ENCODE measurements at regions not wholly inside any gene's neighbourhood (a gene's known extent, or its start where the extent isn't known, plus 50 kb on each side); places are given as distances from the start of the nearest gene placed in this dataset.
"Not testable (repeated sequence)": the region's sequence is repeated elsewhere in the genome, so short reads cannot be mapped to it uniquely, and the experiment has no call there.

DNA sequence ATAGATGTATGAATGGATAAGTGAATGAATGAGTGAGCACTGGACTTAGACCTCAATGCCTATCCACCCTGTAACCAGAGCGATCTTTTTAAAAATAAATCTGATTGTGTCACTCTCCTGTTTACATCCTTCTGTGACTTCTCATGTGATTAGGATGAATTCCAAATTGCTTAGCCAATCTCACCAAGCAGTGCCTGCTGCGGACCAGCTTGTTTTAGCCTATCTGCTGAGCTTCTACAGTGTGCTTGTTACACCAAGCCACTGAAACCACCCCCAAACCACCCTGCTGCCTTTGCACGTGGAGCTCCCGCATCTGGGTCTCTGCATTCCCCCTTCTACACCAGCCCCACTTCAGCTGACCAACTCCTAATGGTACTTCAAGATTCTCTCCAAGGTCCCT is 265.4 kb downstream of the EN1 start:
- TF ChIP-seq, protein P1, sequence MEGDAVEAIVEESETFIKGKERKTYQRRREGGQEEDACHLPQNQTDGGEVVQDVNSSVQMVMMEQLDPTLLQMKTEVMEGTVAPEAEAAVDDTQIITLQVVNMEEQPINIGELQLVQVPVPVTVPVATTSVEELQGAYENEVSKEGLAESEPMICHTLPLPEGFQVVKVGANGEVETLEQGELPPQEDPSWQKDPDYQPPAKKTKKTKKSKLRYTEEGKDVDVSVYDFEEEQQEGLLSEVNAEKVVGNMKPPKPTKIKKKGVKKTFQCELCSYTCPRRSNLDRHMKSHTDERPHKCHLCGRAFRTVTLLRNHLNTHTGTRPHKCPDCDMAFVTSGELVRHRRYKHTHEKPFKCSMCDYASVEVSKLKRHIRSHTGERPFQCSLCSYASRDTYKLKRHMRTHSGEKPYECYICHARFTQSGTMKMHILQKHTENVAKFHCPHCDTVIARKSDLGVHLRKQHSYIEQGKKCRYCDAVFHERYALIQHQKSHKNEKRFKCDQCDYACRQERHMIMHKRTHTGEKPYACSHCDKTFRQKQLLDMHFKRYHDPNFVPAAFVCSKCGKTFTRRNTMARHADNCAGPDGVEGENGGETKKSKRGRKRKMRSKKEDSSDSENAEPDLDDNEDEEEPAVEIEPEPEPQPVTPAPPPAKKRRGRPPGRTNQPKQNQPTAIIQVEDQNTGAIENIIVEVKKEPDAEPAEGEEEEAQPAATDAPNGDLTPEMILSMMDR (IDR thresholded peaks at IDR 0.05; ENCODE audit: extremely low read depth, missing control alignments), result no peak
- DNase-seq (ENCODE audit: low spot score), result no peak

DNA sequence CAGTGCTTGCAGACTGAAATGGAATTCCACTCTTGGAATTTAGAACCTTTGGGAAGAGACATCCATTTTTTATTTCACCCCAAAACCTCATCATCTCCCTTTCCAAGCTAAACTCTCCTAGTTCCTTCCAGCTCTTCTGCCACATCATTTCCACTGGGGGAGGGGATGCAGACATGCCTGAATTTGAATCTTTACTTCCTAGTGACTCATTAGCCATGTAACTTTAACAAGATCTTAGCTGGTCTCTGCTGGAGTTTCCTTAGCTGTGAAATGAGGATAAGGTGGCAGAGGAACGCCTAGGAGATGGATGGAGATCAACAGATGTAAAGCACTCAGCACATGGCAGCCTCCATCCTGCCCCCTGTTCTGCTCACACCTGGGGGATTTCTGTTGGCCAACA is 266.8 kb downstream of the EN1 start:
- TF ChIP-seq, protein P1 (IDR thresholded peaks at IDR 0.05; ENCODE audit: extremely low read depth, missing control alignments), result no peak

DNA sequence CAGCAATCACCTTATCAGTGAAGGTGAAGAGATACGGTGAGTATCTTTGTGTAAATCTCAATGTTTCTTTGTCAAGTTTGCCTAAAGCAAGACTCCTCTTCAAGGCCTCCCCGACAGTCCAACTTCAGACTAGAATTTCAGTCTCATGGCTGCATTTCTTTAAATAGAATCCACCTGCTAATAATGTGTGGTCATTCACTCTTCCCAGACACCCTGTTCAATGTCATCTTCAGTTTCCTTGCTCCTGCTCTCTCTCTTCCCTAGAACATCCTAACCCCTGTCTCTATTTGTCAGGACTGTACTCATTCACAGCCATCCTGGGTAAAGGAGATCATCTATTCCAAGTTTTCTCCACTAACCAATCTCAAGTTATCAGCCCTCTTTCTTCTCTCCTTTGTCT is 267.3 kb downstream of the EN1 start:
- no peak for DNase-seq (ENCODE audit: low spot score)
- TF ChIP-seq, protein P1 (IDR thresholded peaks at IDR 0.05; ENCODE audit: extremely low read depth, missing control alignments), result no peak

More for the DNA sequence above, 266.8 kb downstream of the EN1 start:
- DNase-seq (ENCODE audit: low spot score), result no peak

DNA sequence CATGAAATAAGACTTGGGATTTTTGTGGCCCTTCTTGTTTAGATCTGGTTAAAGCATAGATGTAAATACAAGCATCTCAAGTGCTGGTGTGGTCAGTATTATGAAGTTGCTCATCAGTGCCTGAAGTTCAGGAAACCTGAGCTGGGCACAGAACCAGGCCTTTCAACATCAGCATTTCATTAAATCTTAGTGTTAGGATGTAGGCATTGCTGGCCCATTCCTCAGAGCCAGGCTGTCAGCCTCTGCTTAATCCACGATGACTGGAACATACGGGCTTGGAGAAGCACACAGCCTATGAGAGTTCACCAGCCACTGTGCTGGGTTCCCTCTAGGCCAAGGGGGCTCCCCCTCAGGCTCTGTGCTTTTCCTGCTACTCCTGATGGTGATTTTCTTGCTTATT is 270.2 kb downstream of the EN1 start:
- no peak for DNase-seq (ENCODE audit: low spot score)
- TF ChIP-seq, protein P1 (IDR thresholded peaks at IDR 0.05; ENCODE audit: extremely low read depth, missing control alignments), result no peak

DNA sequence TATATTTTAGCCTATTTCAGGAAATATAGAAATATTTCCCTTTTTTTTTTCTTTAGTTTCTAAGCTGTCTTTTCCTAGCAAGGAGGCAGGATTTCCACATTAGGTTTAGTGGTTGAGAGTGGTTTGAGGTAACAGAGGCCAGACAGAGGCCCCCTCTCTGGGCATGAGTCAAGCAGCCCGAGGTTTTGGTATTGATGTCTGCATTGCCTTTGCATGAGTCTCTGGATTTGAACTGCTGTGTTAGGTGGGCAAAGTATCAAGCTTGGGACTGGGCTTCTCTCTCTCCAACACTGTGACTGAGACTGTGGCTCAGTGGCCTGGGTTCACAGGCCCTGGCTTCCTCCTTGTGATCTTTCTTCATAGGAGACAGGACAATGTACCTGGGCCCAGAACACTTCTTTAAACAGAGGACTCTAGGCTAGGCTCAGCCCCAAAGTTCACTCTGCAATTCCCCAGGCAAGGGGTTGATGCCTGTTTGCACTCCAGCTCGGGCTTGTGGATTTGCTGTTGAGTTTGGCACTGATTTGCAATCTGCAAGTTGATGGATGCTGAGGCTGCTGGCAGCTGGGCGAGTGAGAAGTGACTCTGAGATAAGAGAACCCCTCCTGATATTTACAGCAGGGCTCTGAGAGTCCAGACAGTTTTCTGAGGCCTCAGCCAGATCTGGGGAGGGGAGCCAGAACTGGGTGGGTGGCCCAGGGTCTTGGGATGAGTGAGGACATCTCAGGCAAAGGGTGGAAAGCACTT is 271.2 kb downstream of the EN1 start:
- TF ChIP-seq, protein P1 (IDR thresholded peaks at IDR 0.05; ENCODE audit: extremely low read depth, missing control alignments), result no peak
- DNase-seq (ENCODE audit: low spot score), result no peak

DNA sequence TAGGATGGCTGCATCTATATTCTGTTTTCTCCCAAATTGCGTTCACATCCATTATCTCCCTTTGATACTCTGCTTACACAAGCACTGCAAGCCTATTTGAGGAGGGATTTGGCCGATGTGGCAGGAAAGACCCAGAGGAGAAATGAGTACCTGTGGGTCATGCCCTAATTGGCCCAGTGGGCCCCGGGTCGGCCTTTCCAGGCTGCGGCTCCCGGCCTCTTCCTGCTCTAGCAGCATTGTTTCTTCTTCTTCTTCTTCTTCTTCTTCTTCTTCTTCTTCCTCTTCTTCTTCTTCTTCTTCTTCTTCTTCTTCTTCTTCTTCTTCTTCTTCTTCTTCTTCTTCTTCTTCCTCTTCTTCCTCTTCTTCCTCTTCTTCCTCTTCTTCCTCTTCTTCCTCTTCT is 275.1 kb downstream of the EN1 start:
- not testable (repeated sequence) for DNase-seq (ENCODE audit: low spot score)

DNA sequence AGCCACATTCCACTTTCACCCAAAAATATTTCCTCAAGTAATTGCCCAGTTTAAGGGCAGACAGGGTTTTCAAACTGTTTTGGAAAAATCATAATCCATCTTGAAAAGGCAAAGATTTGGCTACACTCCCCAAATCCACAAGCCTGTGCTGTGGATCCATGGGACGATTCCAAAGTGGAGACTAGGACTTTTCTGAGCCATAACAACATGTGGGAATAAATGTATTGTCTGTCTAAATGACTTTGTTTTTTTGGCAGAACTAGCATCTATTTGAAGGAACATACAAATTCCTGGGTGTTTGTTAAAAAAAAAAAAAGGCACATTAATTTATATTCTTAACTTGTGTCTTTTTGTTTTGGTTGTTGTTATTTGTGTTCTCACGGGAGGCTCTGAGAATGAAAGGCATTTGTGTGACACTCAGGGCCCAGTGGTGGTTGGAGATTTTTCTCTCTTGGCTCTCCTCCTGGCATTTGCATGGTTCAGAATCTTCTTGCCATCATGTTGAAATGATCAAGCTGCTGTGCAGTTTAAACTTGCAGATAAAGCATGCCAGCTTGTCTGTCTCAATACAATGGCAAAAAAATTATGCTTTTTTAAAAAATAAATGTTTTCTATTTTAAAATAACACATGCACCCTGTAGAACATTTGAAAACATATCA is 277.4 kb downstream of the EN1 start:
- no peak for DNase-seq (ENCODE audit: low spot score)
- TF ChIP-seq, protein P1 (IDR thresholded peaks at IDR 0.05; ENCODE audit: extremely low read depth, missing control alignments), result no peak

DNA sequence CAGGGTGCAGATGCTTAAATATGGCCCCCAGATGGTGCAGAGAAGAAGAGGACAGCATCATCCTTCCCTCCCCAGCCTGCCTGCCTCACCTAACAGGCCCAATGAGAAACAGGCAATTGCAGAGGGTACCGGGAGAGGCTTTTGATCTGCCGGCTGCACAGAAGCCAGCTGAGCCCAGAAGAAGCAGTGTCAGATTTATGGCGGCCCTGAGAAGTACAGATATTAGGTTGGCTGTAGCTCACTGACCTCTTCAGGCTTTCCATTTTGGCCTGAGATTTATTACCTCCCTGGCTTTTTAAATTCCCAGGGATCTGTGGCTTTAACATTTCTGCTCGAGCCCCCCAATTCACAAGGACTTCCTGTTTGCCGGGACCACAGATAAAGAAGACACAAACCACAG is 278.7 kb downstream of the EN1 start:
- TF ChIP-seq, protein P1 (IDR thresholded peaks at IDR 0.05; ENCODE audit: extremely low read depth, missing control alignments), result no peak
- no peak for DNase-seq (ENCODE audit: low spot score)
